Pancreas (tissue), 10 donors: ENCODE measurements at regions not wholly inside any gene's neighbourhood (a gene's known extent, or its start where the extent isn't known, plus 50 kb on each side); places are given as distances from the start of the nearest gene placed in this dataset.
A peak's percentile ranks its signal among the peaks of the same experiment; 100 is the strongest.

Experiments used
- ATAC-seq, 4 donors: fragments of 200-7000 bp; cut with Tn5 transposase; one replicate each; pipeline versions ENCODE4 v1.8.0 to v1.9.1; 2020; ENCODE audit warnings: mild to moderate bottlenecking in 4 of 4, moderate library complexity in 4 of 4
- DNase-seq, 6 donors: peaks; one replicate each; pipeline ENCODE4 v3.0.0-alpha.2; 2020
- FAIRE-seq: peaks from 2 replicates; lab custom pipeline; 2012; peaks lifted over from hg19 to GRCh38; lab: Jason Lieb, UNC
- H3K27ac ChIP-seq, 4 donors: fragments of 200-600 bp; sonication (generic); 1 replicate in 3 of 4; 2 replicates in 1 of 4; pipeline versions ENCODE4 v1.5.0 to v1.8.0; 2020
- H3K27me3 ChIP-seq, 4 donors: fragments of 200-600 bp; one replicate each; pipeline ENCODE4 v1.8.0; 2021
- H3K36me3 ChIP-seq, 3 donors: fragments of 200-600 bp; sonication (generic) in 1 of 3; one replicate each; pipeline versions ENCODE4 v1.5.0 to v1.8.0; 2020 to 2021
- H3K4me1 ChIP-seq, 3 donors: fragments of 200-600 bp; one replicate each; pipeline ENCODE4 v1.8.0; 2021
- H3K4me3 ChIP-seq, 4 donors: fragments of 200-600 bp; sonication (generic) in 2 of 4; one replicate each; pipeline versions ENCODE4 v1.5.0 to v1.8.0; 2020 to 2021
- H3K9me3 ChIP-seq, 4 donors: fragments of 200-600 bp; one replicate each; pipeline ENCODE4 v1.8.0; 2021
- CTCF ChIP-seq, 4 donors: fragments of 200-600 bp; sonication (generic) in 3 of 4; IDR thresholded peaks; one replicate each; pipeline versions ENCODE4 v1.5.0 to v1.8.0; 2021; ENCODE audit warnings: antibody characterized with exemption in 4 of 4
- WGBS, 2 donors: extraction: QIAGEN DNeasy Blood & Tissue Kit; methylation state at CpG; one replicate each; pipeline ENCODE4 v1.1.7; 2013; 5-methylcytosine and 5-hydroxymethylcytosine counted together
- intact Hi-C, 3 donors: fragments of 100-400 bp; cut with DNase I; formaldehyde crosslinking; loops; one replicate each; pipeline versions ENCODE4 v1.11.1 to v1.14.2; 2022
- donor health status: healthy with polysubstance abuse.
- donor health status: DM: no; HTN: no; CAD: no; lungs with moderate emphysema.
- donor health status: DM: no; HTN: no; CAD: no.
- donor health status: control.
- donor health status: control.
- donor health status: Bipolar disorder and iron deficiency.
- donor health status: DM: yes; HTN: yes; CAD: no.
- donor health status: DM: no; HTN: no; CAD: no.
- donor health status: DM: no; HTN: no; CAD: no.
- donor health status: DM: yes; HTN: yes; CAD: no.

GRCh38 chr15:69963385-69963784 lies 134.3 kb downstream of the TLE3 start:
- intact Hi-C loops = no loop called here
- Histone ChIP-seq H3K4me1 (no peaks in the 10 kb centered on the region), H3K9me3 (no peaks in the 10 kb centered on the region), H3K27ac (no peak overlapping the region), H3K27me3 (no peaks in the 10 kb centered on the region), H3K36me3 (no peaks in the 10 kb centered on the region), H3K4me3 (no peak overlapping the region)
- no peak for DNase-seq
- no peak for TF ChIP-seq CTCF (IDR thresholded peaks at IDR 0.05)
- no peak for FAIRE-seq
- no peak for ATAC-seq

- TF ChIP-seq CTCF (IDR thresholded peaks at IDR 0.05) = no peak
Observed at GRCh38 chr15:69971771-69972170, 125.9 kb downstream of the TLE3 start.

GRCh38 chr15:69972436-69972835 lies 125.3 kb downstream of the TLE3 start:
- Histone ChIP-seq H3K9me3 (no peaks in the 10 kb centered on the region), H3K27me3 (no peaks in the 10 kb centered on the region), H3K4me3 (no peak overlapping the region), H3K27ac (no peak overlapping the region), H3K36me3 (no peaks in the 10 kb centered on the region), H3K4me1 (no peaks in the 10 kb centered on the region)
- FAIRE-seq (no peak), DNase-seq (no peak), ATAC-seq (no peak)
- WGBS, 2 donors = 65 to 73% methylated on average over 3 of the region's 3 CpGs
- no peak for TF ChIP-seq CTCF (IDR thresholded peaks at IDR 0.05)
- intact Hi-C loops = no loop called here

More at GRCh38 chr15:69971771-69972170, 125.9 kb downstream of the TLE3 start:
- no peaks in the 10 kb centered on the region for H3K27me3 ChIP-seq
- 73 to 82% methylated on average over 2 of the region's 2 CpGs for WGBS, 2 donors
- H3K4me1 ChIP-seq = no peaks in the 10 kb centered on the region
- H3K27ac ChIP-seq = no peak overlapping the region
- no peak overlapping the region for H3K4me3 ChIP-seq
- no peaks in the 10 kb centered on the region for H3K9me3 ChIP-seq
- DNase-seq = no peak
- no peak for FAIRE-seq
- intact Hi-C loops = no loop called here
- no peaks in the 10 kb centered on the region for H3K36me3 ChIP-seq
- no peak for ATAC-seq

- Histone ChIP-seq H3K36me3 (no peaks in the 10 kb centered on the region), H3K9me3 (no peaks in the 10 kb centered on the region), H3K27me3 (no peaks in the 10 kb centered on the region), H3K4me3 (no peak overlapping the region), H3K27ac (no peak overlapping the region), H3K4me1 (no peaks in the 10 kb centered on the region)
- ATAC-seq (peak in 3 of 4 donors; percentile 56 to 79 (median 77)), DNase-seq (peak in 1 of 6 donors; percentile 33), FAIRE-seq (no peak)
- TF ChIP-seq CTCF (IDR thresholded peaks at IDR 0.05) = no peak
- WGBS, 2 donors = 35% methylated on average over 6 of the region's 6 CpGs
- intact Hi-C loops = no loop called here
Observed at GRCh38 chr15:69973102-69973714, 124.5 kb downstream of the TLE3 start.

GRCh38 chr15:69973880-69974279 lies 123.8 kb downstream of the TLE3 start:
- intact Hi-C loops = no loop called here
- ATAC-seq = no peak
- Histone ChIP-seq H3K4me3 (no peak overlapping the region), H3K27ac (no peak overlapping the region), H3K9me3 (no peaks in the 10 kb centered on the region), H3K4me1 (no peaks in the 10 kb centered on the region), H3K27me3 (no peaks in the 10 kb centered on the region), H3K36me3 (no peaks in the 10 kb centered on the region)
- no peak for FAIRE-seq
- TF ChIP-seq CTCF (IDR thresholded peaks at IDR 0.05) = no peak
- no peak for DNase-seq
- 59 to 66% methylated on average over 4 of the region's 4 CpGs for WGBS, 2 donors
